ENCODE measurements at regions not wholly inside any gene's neighbourhood (a gene's known extent, or its start where the extent isn't known, plus 50 kb on each side); places are given as distances from the start of the nearest gene placed in this dataset.

GRCh38 chr18:29383311-29384273 is 1206.7 kb upstream of the CDH2 start:
- intact Hi-C loops (cut with micrococcal nuclease; ENCODE audit: unreplicated experiment), result no loop called here
- no peaks in the 10 kb centered on the region for H3K27me3 ChIP-seq (replicated peaks; ENCODE audit: insufficient read depth, low read depth, low read length, poor library complexity)
- TF ChIP-seq EZH2 (IDR thresholded peaks at IDR 0.05; ENCODE audit: borderline replicate concordance, low read depth, low read length, poor library complexity, severe bottlenecking) (no peak), CTCF (conservative IDR thresholded peaks at IDR 0.05; ENCODE audit: low read depth, low read length) (no peak)
- no peak overlapping the region for H3K4me3 ChIP-seq (ENCODE audit: low read depth, low read length, poor library complexity, severe bottlenecking)
- H3K4me1 ChIP-seq (ENCODE audit: insufficient read depth, low read length, poor library complexity, severe bottlenecking), result no peaks in the 10 kb centered on the region
- CTCF ChIA-PET, result no interaction called here
- BruUV-seq (replicated peaks), result no TSS peak
- POLR2A ChIA-PET (ENCODE audit: low non-redundant PET), result no interaction called here
- DNase-seq (ENCODE audit: low spot score), result no peak
- no peaks in the 10 kb centered on the region for H3K36me3 ChIP-seq (ENCODE audit: insufficient read depth, low read length, poor library complexity, severe bottlenecking)
- no peak overlapping the region for H3K27ac ChIP-seq (ENCODE audit: low read depth, low read length, poor library complexity, severe bottlenecking)
- no peaks in the 10 kb centered on the region for H3K9me3 ChIP-seq (ENCODE audit: low read depth, low read length, poor library complexity, severe bottlenecking)

GRCh38 chr18:29378651-29379136 is 1201.8 kb upstream of the CDH2 start:
- CTCF ChIA-PET, result no interaction called here
- Histone ChIP-seq H3K27me3 (replicated peaks; ENCODE audit: insufficient read depth, low read depth, low read length, poor library complexity) (no peaks in the 10 kb centered on the region), H3K4me3 (ENCODE audit: low read depth, low read length, poor library complexity, severe bottlenecking) (no peak overlapping the region), H3K4me1 (ENCODE audit: insufficient read depth, low read length, poor library complexity, severe bottlenecking) (no peaks in the 10 kb centered on the region), H3K9me3 (ENCODE audit: low read depth, low read length, poor library complexity, severe bottlenecking) (no peaks in the 10 kb centered on the region), H3K27ac (ENCODE audit: low read depth, low read length, poor library complexity, severe bottlenecking) (no peak overlapping the region), H3K36me3 (ENCODE audit: insufficient read depth, low read length, poor library complexity, severe bottlenecking) (no peaks in the 10 kb centered on the region)
- no TSS peak for BruUV-seq (replicated peaks)
- intact Hi-C loops (cut with micrococcal nuclease; ENCODE audit: unreplicated experiment), result no loop called here
- no peak for DNase-seq (ENCODE audit: low spot score)
- no peak for TF ChIP-seq EZH2 (IDR thresholded peaks at IDR 0.05; ENCODE audit: borderline replicate concordance, low read depth, low read length, poor library complexity, severe bottlenecking)
- POLR2A ChIA-PET (ENCODE audit: low non-redundant PET), result no interaction called here

GRCh38 chr18:29377346-29377745 is 1200.4 kb upstream of the CDH2 start:
- POLR2A ChIA-PET (ENCODE audit: low non-redundant PET), result no interaction called here
- BruUV-seq (replicated peaks), result no TSS peak
- no peak for DNase-seq (ENCODE audit: low spot score)
- TF ChIP-seq EZH2 (IDR thresholded peaks at IDR 0.05; ENCODE audit: borderline replicate concordance, low read depth, low read length, poor library complexity, severe bottlenecking), result no peak
- no peak for TF ChIP-seq CTCF (conservative IDR thresholded peaks at IDR 0.05; ENCODE audit: low read depth, low read length)
- Histone ChIP-seq H3K4me1 (ENCODE audit: insufficient read depth, low read length, poor library complexity, severe bottlenecking) (no peaks in the 10 kb centered on the region), H3K27ac (ENCODE audit: low read depth, low read length, poor library complexity, severe bottlenecking) (no peak overlapping the region), H3K4me3 (ENCODE audit: low read depth, low read length, poor library complexity, severe bottlenecking) (no peak overlapping the region), H3K9me3 (ENCODE audit: low read depth, low read length, poor library complexity, severe bottlenecking) (peaks cover 4% of the 10 kb centered on the region), H3K36me3 (ENCODE audit: insufficient read depth, low read length, poor library complexity, severe bottlenecking) (no peaks in the 10 kb centered on the region), H3K27me3 (replicated peaks; ENCODE audit: insufficient read depth, low read depth, low read length, poor library complexity) (no peaks in the 10 kb centered on the region)
- intact Hi-C loops (cut with micrococcal nuclease; ENCODE audit: unreplicated experiment), result no loop called here
- CTCF ChIA-PET, result no interaction called here

Measured in A673 (cell line).